Kidney (tissue), 13 donors: ENCODE measurements at regions not wholly inside any gene's neighbourhood (a gene's known extent, or its start where the extent isn't known, plus 50 kb on each side); places are given as distances from the start of the nearest gene placed in this dataset.

ENCODE experiments used
- DNase-seq, 5 donors: peaks; one replicate each; pipeline ENCODE4 v3.0.0-alpha.2; 2013 to 2020
- FAIRE-seq: peaks from 2 replicates; lab custom pipeline; 2012; peaks lifted over from hg19 to GRCh38; lab: Jason Lieb, UNC
- H3K27ac ChIP-seq, 2 donors: one replicate each; pipeline ENCODE4 v1.7.0; 2013; ENCODE audit warnings: low read depth in 2 of 2, low read length in 2 of 2, inconsistent platforms in 1 of 2
- H3K27me3 ChIP-seq: one replicate; pipeline ENCODE4 v1.7.1; 2013; ENCODE audit warnings: low read length, inconsistent platforms; ENCODE audit not compliant: control insufficient read depth, insufficient read depth
- H3K36me3 ChIP-seq, 3 donors: one replicate each; pipeline versions ENCODE4 v1.7.0 to v1.7.1; 2013; ENCODE audit warnings: low read length in 3 of 3, control low read depth in 1 of 3, inconsistent platforms in 1 of 3; ENCODE audit not compliant: insufficient read depth in 3 of 3, control insufficient read depth in 2 of 3
- H3K4me1 ChIP-seq, 3 donors: one replicate each; pipeline versions ENCODE4 v1.7.0 to v1.7.1; 2013; ENCODE audit warnings: low read length in 3 of 3, inconsistent platforms in 1 of 3, low read depth in 1 of 3; ENCODE audit not compliant: control insufficient read depth in 2 of 3, insufficient read depth in 2 of 3
- H3K4me3 ChIP-seq, 3 donors: one replicate each; pipeline versions ENCODE4 v1.7.0 to v1.8.1; 2013; ENCODE audit warnings: low read length in 3 of 3, control low read depth in 1 of 3, inconsistent platforms in 1 of 3
- H3K9ac ChIP-seq, 3 donors: one replicate each; pipeline versions ENCODE4 v1.7.0 to v1.7.1; 2013; ENCODE audit warnings: low read length in 3 of 3, control low read depth in 1 of 3, inconsistent platforms in 1 of 3
- H3K9me3 ChIP-seq, 3 donors: one replicate each; pipeline versions ENCODE4 v1.7.0 to v1.7.1; 2013; ENCODE audit warnings: low read length in 3 of 3, control low read depth in 1 of 3, inconsistent platforms in 1 of 3; ENCODE audit not compliant: control insufficient read depth in 2 of 3, insufficient read depth in 1 of 3
- CTCF ChIP-seq: IDR thresholded peaks from 3 replicates; pipeline ENCODE4 v1.5.1; 2012; ENCODE audit warnings: mild to moderate bottlenecking, moderate library complexity, borderline replicate concordance; ENCODE audit not compliant: insufficient read depth; ENCODE audit errors: extremely low read depth
- intact Hi-C: fragments of 100-400 bp; cut with DNase I; formaldehyde crosslinking; loops from one replicate; pipeline ENCODE4 v1.11.1; 2022
- donor health status: control.
- donor health status: control.
- donor health status: control.
- donor health status: control.
- donor health status: control.
- donor health status: DM: yes; HTN: yes; CAD: no.
- donor health status: Normal renal cell carcinoma (clear cell type).

GRCh38 chr12:19633194-19633593, 193.9 kb downstream of the AEBP2 start:
- Histone ChIP-seq H3K9me3 (no peaks in the 10 kb centered on the region), H3K4me3 (no peak overlapping the region), H3K36me3 (no peaks in the 10 kb centered on the region), H3K27ac (no peak overlapping the region), H3K4me1 (no peaks in the 10 kb centered on the region), H3K27me3 (no peaks in the 10 kb centered on the region), H3K9ac (no peak overlapping the region)
- intact Hi-C loops = no loop called here
- no peak for TF ChIP-seq CTCF
- DNase-seq = no peak
- FAIRE-seq = no peak

GRCh38 chr12:19633641-19634040, 194.3 kb downstream of the AEBP2 start:
- no peak for DNase-seq
- H3K4me3 ChIP-seq = no peak overlapping the region
- intact Hi-C loops = no loop called here
- no peak for FAIRE-seq
- H3K9ac ChIP-seq = no peak overlapping the region
- H3K27ac ChIP-seq = no peak overlapping the region
- H3K27me3 ChIP-seq = no peaks in the 10 kb centered on the region
- no peaks in the 10 kb centered on the region for H3K9me3 ChIP-seq
- H3K36me3 ChIP-seq = no peaks in the 10 kb centered on the region
- TF ChIP-seq CTCF = no peak
- H3K4me1 ChIP-seq = no peaks in the 10 kb centered on the region

- FAIRE-seq = no peak
These were observed 200.6 kb downstream of the AEBP2 start for GRCh38 chr12:19639781-19640415.

More at GRCh38 chr12:19639781-19640415, 200.6 kb downstream of the AEBP2 start:
- intact Hi-C loops = no loop called here
- Histone ChIP-seq H3K4me1 (no peaks in the 10 kb centered on the region), H3K9ac (no peak overlapping the region), H3K9me3 (no peaks in the 10 kb centered on the region), H3K27ac (no peak overlapping the region), H3K36me3 (no peaks in the 10 kb centered on the region), H3K27me3 (no peaks in the 10 kb centered on the region), H3K4me3 (no peak overlapping the region)
- DNase-seq = no peak
- TF ChIP-seq CTCF = no peak
